ENCODE measurements at regions not wholly inside any gene's neighbourhood (a gene's known extent, or its start where the extent isn't known, plus 50 kb on each side); places are given as distances from the start of the nearest gene placed in this dataset.
"Not testable (repeated sequence)": the region's sequence is repeated elsewhere in the genome, so short reads cannot be mapped to it uniquely, and the experiment has no call there.

DNA sequence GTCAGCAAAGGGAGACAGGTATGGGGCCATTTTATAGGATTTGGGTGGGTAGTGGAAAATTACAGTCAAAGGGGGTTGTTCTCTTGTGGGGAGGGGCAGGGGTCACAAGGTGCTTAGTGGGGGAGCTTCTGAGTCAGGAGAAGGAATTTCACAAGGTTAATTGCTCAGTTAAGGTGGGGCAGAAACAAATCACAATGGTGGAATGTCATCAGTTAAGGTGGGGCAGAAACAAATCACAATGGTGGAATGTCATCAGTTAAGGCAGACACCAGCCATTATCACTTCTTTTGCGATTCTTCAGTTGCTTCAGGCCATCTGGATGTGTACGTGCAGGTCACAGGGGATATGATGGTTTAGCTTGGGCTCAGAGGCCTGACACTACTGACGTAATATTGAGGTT lies 1077.6 kb downstream of the DNAJB9 start:
- not testable (repeated sequence) for DNase-seq

DNA sequence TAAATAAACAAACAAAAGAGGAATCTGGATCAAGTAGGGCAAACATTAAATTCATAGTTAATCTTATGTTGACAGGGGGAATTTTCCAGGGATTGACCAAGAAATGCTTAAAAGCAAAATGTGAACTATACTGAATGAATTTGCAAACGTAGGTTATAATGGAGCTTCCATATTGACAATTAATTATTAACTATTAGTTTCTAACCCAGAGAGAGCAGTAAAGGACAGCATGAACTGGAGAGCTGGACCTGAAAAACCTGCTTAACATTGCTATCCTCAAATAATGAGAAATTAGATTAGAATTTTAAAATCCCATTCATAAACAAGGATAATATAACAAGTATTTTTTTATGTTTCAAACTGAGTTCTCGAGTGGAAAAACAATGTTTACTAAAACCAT lies 1089.6 kb downstream of the DNAJB9 start:
- no peak for DNase-seq

DNA sequence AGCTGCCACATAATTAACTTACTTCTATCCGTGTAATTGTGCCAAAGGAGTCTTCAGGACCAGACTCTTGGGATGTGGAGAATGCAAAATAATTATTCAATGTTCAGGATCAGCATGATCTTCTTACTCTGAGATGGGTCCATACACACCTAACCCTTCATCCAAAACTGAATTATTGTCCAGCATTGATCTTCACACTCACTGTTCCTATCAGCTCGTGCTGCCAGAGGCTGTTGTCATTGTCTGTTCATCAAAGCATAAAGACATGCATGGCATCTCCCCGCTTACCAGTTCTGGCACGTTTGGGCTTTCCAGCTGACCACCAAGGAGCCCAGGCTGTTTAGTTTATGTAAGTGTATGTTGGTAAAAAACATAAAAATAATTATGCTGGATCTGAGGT lies 1090.7 kb downstream of the DNAJB9 start:
- DNase-seq = no peak

DNA sequence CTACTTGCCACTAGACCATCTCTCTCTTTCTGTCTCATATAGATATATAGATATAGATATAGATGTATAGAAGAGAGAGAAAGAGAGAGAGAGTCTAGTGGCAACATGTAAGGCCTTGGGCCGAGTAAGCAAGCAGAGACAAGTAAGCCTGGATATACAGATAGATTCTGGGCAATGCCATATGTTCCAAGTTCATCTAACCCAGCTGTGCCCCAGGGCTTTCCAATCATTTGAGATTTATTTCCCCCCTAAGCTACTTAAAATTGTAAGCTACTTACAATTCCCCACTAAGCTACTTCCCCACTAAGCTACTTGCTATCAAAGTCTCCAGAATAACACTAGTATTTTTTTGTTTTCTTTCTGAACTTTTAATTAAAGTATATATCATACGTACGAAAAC lies 1094.1 kb downstream of the DNAJB9 start:
- no peak for DNase-seq

DNA sequence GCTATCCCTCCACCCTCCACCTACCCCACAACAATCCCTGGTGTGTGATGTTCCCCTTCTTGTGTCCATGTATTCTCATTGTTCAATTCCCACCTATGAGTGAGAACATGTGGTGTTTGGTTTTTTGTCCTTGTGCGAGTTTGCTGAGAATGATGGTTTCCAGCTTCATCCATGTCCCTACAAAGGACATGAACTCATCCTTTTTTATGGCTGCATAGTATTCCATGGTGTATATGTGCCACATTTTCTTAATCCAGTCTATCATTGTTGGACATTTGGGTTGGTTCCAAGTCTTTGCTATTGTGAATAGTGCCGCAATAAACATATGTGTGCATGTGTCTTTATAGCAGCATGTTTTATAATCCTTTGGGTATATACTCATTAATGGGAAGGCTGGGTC lies 1117.6 kb downstream of the DNAJB9 start:
- not testable (repeated sequence) for DNase-seq

DNA sequence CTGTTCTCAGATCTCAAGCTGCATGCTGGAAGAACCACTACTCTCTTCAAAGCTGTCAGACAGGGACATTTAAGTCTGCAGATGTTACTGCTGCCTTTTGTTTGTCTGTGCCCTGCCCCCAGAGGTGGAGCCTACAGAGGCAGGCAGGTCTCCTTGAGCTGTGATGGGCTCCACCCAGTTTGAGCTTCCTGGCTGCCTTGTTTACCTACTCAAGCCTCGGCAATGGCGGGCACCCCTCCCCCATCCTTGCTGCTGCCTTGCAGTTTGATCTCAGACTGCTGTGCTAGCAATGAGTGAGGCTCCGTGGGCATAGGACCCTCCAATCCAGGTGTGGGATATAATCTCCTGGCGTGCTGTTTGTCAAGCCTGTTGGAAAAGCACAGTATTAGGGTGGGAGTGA lies 1122.9 kb downstream of the DNAJB9 start:
- not testable (repeated sequence) for DNase-seq

DNA sequence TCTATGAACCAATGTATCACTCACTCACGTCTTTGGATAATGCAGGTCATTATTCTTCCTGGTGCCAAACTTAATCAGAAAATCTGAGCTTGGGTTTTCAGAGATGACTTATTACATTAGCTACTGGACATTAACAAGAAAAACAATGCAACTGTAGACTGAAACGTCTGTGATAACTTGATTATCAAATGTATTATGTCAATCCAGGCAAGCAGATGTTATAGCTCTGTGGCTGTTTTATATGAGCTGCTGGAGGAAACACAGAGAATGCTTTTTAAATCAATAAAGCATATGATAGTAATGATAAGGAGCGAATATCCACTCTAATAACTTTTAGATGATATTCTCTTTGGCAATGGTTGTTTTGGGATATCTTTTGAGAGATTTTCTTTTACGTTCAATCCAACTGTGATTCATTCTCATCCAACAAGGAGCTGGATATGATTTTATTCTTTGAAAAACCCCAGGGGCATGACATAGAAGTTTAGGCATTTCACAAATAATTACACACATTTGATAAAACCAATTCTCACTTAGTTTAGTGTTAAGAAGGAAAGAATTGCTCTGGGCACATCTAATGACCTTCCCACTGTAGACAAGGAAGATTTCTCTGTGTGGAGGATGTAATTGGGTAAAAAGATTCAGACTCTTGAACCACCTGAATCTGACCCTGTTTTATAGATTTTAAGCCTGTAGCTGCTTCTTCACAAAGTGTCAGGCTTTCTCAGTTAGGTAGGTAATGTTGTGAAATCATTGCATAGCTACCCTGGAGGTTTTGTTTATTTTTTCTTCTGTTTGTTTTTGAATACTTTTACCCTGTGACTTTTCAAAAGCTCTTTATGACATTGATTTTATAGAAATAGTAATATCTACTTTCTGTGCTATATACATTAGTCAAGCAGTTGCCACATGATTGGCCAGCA lies 1124.7 kb downstream of the DNAJB9 start:
- DNase-seq = no peak

DNA sequence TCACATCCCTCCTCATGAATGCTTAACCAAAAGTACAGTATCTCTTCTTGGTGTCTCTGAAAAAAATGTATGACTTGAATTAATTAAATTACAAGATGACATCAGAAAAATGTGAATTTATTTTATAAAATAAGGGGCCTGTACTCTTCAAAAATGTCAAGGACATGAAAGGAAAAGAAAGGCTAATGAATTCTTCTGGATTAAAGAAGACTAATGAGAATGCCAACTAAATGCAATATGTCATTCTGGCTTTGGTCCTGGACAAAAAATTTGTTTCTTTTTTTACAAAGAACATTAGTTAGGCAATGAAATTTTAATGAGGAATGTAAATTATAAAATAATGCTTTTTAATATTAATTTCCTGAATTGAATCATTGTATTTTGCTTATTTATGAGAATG lies 1125.7 kb downstream of the DNAJB9 start:
- DNase-seq = no peak

DNA sequence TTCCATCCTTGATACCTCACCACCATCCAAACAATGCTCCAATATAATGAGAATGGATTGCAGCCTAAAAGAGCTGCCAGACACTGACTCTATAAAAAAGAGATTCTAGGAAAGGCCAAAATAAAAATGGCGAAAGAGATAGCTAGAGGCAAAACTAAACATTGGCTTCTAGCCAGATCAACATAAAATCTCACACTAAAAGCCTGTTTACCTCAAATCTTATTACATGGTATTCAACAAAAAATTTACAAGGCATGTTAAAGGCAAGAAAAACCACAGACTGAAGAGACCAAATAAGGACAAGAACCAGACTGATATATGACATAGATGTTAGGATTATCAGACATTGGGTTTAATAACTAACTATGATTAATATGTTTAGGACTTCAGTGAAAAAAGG lies 1127.0 kb downstream of the DNAJB9 start:
- no peak for DNase-seq

DNA sequence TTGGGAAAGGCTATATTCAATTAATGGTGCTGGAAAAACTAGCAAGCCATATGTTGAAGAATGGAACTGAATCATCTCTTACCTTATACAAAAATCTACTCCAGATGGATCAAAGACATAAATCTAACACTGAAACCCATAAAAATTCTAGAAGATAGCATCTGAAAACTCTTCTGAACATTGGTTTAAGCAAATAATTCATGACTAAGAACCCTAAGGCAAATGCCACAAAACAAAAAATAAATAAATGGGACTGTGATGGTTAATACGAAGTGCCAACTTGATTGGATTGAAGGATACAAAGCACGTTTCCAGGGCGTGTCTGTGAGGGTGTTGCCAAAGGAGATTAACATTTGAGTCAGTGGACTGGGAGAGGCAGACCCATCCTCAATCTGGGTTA lies 1130.0 kb downstream of the DNAJB9 start:
- DNase-seq = no peak

DNA sequence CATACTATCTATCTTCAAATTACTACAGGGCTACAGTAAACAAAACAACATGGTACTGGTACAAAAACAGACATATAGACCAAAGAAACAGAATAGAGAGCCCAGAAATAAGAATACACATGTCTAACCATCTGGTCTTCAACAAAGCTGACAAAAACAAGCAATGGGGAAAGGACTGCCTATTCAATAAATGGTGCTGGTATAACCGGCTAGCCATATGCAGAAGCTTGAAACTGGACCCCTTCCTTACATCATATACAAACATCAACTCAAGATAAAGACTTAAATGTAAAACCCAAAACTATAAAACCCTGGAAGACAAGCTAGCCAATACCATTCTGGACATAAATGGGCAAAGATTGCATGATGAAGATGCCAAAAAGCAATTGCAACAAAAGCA lies 1143.7 kb downstream of the DNAJB9 start:
- no peak for DNase-seq

DNA sequence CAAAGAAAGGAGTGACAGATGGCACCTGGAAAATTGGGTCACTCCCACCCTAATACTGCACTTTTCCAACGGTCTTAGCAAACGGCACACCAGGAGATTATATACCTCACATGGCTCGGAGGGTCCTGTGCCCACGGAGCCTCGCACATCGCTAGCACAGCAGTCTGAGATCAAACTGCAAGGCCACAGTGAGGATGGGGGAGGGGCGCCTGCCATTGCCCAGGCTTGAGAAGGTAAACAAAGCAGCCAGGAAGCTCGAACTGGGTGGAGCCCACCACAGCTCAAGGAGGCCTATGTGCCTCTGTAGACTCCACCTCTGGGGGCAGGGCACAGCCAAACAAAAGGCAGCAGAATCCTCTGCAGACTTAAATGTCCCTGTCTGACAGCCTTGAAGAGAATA lies 1149.7 kb downstream of the DNAJB9 start:
- DNase-seq = not testable (repeated sequence)

DNA sequence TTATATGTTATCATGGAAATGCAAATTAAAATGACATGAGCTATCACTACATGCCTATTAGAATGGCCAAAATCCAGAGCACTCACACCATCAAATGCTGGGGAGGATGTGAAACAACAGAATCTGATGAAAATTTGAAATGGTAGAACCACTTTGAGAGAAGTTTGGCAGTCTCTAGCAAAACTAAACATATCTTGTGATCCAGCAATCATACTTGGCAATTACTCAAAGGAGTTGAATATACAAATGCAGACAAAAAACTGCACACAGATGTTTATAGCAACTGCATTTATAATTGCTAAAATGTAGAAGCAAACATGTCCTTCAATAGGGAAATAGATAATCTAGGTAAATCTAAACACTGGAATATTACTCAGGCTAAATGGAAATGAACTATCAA lies 1164.9 kb downstream of the DNAJB9 start:
- no peak for DNase-seq

DNA sequence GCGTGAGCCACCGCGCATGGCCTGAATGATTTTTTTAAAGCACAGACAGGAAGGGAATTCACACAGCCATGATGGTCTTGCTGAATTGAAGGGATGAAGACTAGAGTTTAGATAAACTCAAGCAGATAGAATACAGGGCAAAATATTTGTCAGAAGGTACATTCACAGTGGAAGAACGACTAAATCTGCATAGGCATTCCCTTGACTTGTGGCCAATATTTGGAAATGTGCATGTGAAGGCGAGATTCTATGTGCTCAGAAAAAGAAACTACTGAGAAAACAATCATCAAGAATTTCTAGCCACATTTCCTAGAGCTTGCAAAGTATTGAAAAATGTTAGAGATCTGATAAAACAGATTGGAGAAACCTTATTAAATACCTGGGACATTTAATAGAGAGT lies 1166.2 kb downstream of the DNAJB9 start:
- DNase-seq = no peak

DNA sequence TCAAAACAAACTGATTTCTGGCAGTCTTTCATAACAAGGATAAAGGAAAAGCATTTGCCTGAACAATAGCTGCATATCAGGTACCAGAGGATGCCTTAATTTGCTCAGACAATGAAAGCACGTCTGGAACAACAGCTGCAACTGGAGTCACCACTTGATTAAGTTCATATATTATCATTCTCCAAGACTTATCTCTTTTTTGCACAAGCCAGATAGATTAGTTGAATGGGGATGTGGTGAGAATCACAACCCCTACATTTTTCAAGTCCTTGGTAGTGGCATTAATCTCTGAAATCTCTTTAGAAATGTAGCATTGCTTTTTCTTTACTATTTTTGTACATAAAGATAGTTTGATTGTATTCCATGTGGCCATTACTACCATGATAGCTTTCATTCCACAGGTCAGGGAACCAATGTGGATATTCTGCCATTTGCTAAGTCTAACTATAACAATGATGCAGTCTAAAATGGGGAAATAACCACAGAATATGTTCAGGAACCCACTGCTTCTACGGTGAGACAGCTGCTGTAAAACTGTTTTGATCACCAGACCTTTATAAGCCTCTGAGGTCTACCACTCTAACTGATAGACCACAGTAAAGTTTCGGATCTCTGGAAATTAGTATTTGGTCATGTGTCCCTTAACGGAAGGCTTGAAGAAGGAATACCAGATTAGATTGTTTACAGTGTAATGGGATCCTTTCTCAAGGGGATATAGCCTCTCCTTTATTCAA lies 1176.2 kb downstream of the DNAJB9 start:
- DNase-seq = no peak

DNA sequence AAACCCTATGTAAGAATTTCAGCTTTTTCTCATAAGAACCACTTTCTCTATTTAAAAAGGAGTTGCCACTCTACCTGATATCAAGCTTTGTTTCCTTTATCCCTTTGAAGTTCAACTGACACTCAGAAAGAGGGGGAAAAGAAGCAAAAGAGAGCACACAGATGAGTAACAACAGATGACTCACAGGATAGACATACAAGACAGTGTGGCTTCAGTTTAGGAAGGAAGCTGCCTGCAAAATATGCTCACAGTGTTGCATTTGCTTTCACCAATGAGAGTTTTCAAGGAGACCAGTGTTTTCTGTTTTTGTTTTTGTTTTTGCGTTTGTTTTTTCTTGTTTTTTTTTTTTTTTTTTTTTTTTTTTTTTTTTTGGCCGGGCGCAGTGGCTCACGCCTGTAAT lies 1181.6 kb downstream of the DNAJB9 start:
- peak; percentile 27 for DNase-seq

DNA sequence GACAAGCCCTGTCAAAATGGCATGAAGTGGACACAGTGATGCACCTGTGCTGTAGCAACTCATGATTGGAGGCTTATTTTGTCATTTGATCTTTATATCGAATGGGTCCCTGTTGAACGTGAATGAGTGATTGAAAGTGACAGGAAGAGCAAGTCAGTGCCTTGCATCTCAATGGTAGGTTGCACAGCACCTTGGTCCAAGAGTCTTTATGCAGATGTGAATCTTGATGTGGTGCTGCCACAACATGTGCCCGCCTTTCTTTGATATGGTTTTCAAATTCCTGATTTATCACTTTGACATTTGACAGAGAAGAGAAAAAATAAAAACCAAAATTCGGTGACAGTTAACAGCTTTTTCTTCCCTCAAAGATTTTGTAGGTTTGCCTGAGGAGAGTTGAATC lies 1182.4 kb downstream of the DNAJB9 start:
- no peak for DNase-seq

DNA sequence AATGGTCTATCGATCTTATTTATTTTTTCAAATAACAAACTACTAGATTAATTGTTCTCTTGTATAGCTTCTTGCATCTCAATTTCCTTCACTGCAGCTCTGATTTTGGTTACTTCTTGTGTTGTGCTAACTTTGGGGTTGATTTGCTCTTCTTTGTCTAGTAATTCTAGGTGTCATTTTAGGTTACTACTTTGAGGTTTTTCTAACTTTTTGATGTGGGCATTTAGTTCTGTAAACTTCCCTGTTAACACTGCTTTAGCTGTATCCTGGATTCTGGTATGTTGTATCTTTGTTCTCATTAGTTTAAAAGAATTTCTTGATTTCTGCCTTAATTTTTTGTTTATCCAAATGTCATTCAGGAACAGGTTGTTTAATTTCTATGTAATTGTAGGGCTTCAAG lies 1188.0 kb downstream of the DNAJB9 start:
- no peak for DNase-seq

DNA sequence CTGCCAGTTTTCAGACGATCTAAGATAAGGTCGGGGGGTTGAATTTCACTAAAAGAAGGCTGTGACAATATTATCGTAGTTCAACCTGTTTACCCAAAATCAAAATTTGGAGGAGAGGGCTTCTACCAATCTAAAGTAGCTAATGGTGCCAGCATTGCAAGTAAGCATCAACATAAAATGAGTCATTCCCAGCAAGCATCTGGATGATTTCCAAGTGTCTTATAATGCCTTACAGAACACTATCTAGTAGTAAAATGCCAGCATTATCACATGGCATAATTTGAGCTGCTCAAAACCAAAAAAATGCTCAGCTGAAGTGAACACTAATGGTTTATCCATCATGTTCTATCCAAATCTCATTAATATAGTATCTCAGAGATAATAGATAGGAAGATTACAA lies 1193.9 kb downstream of the DNAJB9 start:
- DNase-seq = no peak

DNA sequence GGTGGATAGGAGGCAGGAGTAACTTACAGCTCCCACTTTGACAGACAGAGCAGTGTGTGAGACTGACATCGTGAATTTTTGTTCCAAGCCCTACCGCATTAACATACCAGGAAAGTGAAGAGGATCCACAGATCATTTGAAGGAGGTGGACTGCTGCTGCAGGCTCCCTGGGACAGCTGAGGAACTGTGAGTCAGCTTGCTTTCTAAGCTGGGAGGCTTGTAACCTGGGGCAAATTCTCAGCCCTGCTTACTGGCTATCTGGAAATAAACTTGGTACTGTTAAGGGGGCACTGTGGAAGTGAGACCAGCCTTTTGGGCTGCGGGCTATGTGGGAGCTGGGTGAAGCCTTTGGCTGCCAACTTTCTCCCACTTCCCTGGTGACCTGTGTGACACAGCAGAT lies 1202.5 kb downstream of the DNAJB9 start:
- DNase-seq = no peak

DNA sequence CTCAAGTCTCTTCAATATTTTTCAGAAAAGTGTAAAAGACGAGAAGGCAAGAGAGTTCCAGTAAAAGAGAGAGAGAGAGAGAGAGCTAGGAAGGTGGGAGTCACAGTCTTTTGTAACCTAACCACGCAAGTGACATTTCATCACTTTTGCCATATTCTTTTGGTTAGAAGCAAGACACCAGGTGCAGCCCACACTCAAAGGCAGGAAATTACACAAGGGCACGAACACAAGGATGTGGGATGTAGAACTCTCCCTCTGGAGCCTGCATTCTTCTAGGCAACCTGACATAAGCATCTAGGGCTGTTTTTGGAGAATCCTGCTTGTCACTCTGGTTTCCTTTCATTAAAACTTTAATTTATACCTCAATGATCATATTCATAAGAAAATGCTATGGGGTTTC lies 1213.1 kb downstream of the DNAJB9 start:
- no peak for DNase-seq

DNA sequence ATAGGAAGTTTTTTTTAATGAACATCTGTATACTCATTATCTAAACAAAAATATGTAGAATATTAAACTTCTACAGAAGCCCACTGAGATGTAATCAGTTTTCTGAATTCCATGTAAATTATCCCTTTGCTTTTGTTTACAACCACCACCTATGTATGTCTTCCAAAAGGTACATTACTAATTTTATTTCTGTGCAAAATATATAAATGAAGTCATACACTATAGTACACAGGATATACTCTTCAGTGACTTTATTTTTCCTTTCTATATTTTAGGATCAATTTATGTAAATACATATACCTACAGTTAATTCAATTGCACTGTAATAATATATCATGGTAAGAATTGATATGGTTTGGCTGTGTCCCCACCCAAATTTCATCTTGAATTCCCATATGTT lies 1236.9 kb downstream of the DNAJB9 start:
- no peak for DNase-seq

DNA sequence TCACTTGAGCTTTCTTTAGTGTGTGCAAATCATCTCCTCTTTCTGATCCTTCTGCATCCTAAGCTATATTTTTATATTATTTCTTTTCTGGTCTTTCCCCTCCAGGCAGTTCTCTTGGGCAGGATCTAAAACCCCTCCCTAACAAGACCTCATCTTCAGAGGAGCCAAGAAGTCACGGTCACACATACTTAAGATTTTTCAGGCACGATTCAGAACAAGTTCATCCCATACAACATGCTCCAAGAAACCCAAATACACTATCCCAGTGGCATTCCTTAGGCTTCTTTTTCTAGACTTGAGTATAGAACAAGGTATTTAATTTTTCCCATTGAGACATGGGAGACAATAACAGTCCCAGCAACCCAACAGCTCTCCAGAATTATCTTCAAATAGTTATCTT lies 1251.5 kb downstream of the DNAJB9 start:
- no peak for DNase-seq

DNA sequence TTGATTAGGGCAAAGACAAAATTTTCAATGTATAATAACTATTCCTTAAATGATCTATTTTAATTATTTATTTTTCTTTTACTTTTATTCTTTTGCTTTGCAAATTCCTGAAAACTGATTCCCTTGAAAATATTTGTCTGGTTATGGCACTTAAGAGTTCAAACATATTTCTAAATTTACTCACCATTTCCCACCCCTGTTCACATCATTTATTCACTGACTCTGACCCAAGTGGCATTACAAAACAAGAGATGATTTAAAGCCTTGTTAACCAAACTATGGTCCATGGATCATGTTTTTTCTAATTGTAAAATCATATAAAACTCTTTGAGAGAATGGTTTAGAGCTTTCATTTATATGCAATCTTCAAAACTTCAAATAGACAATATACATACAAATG lies 1256.1 kb upstream of the LRRN3 start:
- no peak for DNase-seq

Data from fibroblast of skin of right quadriceps (primary cell).